Endothelial cell of umbilical vein (primary cell): ENCODE measurements at regions not wholly inside any gene's neighbourhood (a gene's known extent, or its start where the extent isn't known, plus 50 kb on each side); places are given as distances from the start of the nearest gene placed in this dataset.

Experiments
- BruUV-seq: library from RNA; stranded (reverse); fragments of 400-500 nt; replicated peaks from 2 replicates; lab custom pipeline; 2021; lab: Mats Ljungman, UMichigan
- CTCF ChIA-PET: fragments of 300-600, 350-600 bp; sonication (Branson Sonifier 250); formaldehyde crosslinking; loops from one replicate; lab custom pipeline; 2021; ENCODE audit warnings: antibody characterized with exemption, inconsistent platforms; lab: Charles Lee
- POLR2A ChIA-PET: fragments of 300-600, 350-600 bp; sonication (Branson Sonifier 250); formaldehyde crosslinking; loops from one replicate; lab custom pipeline; 2021; ENCODE audit warnings: antibody characterized with exemption, inconsistent platforms; lab: Charles Lee
- DNase-seq: peaks from one replicate; pipeline ENCODE4 v3.0.0-alpha.2; 2011; ENCODE audit warnings: low read depth, low spot score
- FAIRE-seq: peaks from 2 replicates; lab custom pipeline; 2011; peaks lifted over from hg19 to GRCh38; lab: Jason Lieb, UNC
- H2AFZ ChIP-seq: 2 replicates; pipeline ENCODE4 v1.6.0; 2012; ENCODE audit warnings: low read depth, low read length, control low read depth, inconsistent platforms
- H3K27ac ChIP-seq: 2 replicates; pipeline ENCODE4 v1.5.1; 2011; ENCODE audit warnings: low read depth, mild to moderate bottlenecking, control low read depth, low read length, moderate library complexity; ENCODE audit not compliant: insufficient read depth
- H3K27me3 ChIP-seq, 2 experiments: 2 replicates each; pipeline versions ENCODE4 v1.6.0 to v1.6.1; 2011; ENCODE audit warnings: low read length in 2 of 2, mixed read lengths in 1 of 2; ENCODE audit not compliant: control insufficient read depth in 2 of 2, insufficient read depth in 2 of 2
- H3K36me3 ChIP-seq, 2 experiments: 2 replicates in 1 of 2; 3 replicates in 1 of 2; pipeline ENCODE4 v1.5.1; 2011; ENCODE audit warnings: low read length in 2 of 2, mild to moderate bottlenecking in 1 of 2, moderate library complexity in 1 of 2; ENCODE audit not compliant: control insufficient read depth in 2 of 2, insufficient read depth in 2 of 2; ENCODE audit errors: extremely low read depth in 1 of 2
- H3K4me1 ChIP-seq: 3 replicates; pipeline ENCODE4 v1.5.1; 2011; ENCODE audit warnings: mild to moderate bottlenecking, low read length; ENCODE audit not compliant: control insufficient read depth, insufficient read depth; ENCODE audit errors: extremely low read depth
- H3K4me2 ChIP-seq: 2 replicates; pipeline ENCODE4 v1.6.1; 2011; ENCODE audit warnings: low read length, control low read depth, mixed read lengths; ENCODE audit not compliant: insufficient read depth
- H3K4me3 ChIP-seq, 3 experiments: fragments of 200-600 bp in 1 of 3; sonication (generic), shearing (Covaris generic) in 1 of 3; replicated peaks in 1 of 3; 2 replicates each; pipeline ENCODE4 v1.5.1; 2011 to 2016; ENCODE audit warnings: control low read depth in 3 of 3, low read length in 3 of 3, mild to moderate bottlenecking in 2 of 3, inconsistent platforms in 1 of 3, low read depth in 1 of 3, moderate library complexity in 1 of 3; ENCODE audit not compliant: insufficient read depth in 1 of 3
- H3K79me2 ChIP-seq: 2 replicates; pipeline ENCODE4 v1.6.0; 2012; ENCODE audit warnings: low read length, inconsistent platforms; ENCODE audit not compliant: control insufficient read depth, insufficient read depth
- H3K9ac ChIP-seq: replicated peaks from 2 replicates; pipeline ENCODE3; 2011; ENCODE audit warnings: low read length, control low read depth; ENCODE audit not compliant: insufficient read depth; ENCODE audit errors: extremely low read depth
- H3K9me1 ChIP-seq: replicated peaks from 3 replicates; pipeline ENCODE4 v1.6.0; 2011; ENCODE audit warnings: mild to moderate bottlenecking, low read length; ENCODE audit not compliant: control insufficient read depth, insufficient read depth; ENCODE audit errors: extremely low read depth
- H3K9me3 ChIP-seq: replicated peaks from 2 replicates; pipeline ENCODE4 v1.5.1; 2012; ENCODE audit warnings: low read length, inconsistent platforms; ENCODE audit not compliant: control insufficient read depth, insufficient read depth
- H4K20me1 ChIP-seq: replicated peaks from 2 replicates; pipeline ENCODE3; 2011; ENCODE audit warnings: mild to moderate bottlenecking, low read length; ENCODE audit not compliant: control insufficient read depth, insufficient read depth; ENCODE audit errors: extremely low read depth
- CTCF ChIP-seq, 2 donors: IDR thresholded peaks; 1 replicate in 1 of 2; 2 replicates in 1 of 2; pipeline ENCODE4 v1.5.1; 2011; ENCODE audit warnings: low read length in 2 of 2, mild to moderate bottlenecking in 2 of 2, moderate library complexity in 2 of 2, control low read depth in 1 of 2, inconsistent platforms in 1 of 2, low read depth in 1 of 2; ENCODE audit not compliant: insufficient read depth in 1 of 2; ENCODE audit errors: extremely low read depth in 1 of 2
- EZH2 ChIP-seq: IDR thresholded peaks from 2 replicates; pipeline ENCODE4 v1.6.1; 2012; ENCODE audit warnings: borderline replicate concordance, low read depth, mild to moderate bottlenecking, moderate library complexity, low read length, inconsistent platforms; ENCODE audit not compliant: severe bottlenecking
- FOS ChIP-seq: IDR thresholded peaks from 2 replicates; pipeline ENCODE4 v1.6.1; 2011; ENCODE audit warnings: mild to moderate bottlenecking, low read length, moderate library complexity, borderline replicate concordance; ENCODE audit not compliant: insufficient read depth
- GATA2 ChIP-seq: IDR thresholded peaks from 2 replicates; pipeline ENCODE4 v1.7.0; 2011; ENCODE audit warnings: low read depth, mild to moderate bottlenecking, moderate library complexity, mixed read lengths, low read length; ENCODE audit not compliant: insufficient read length, insufficient read depth
- JUN ChIP-seq: IDR thresholded peaks from 2 replicates; pipeline ENCODE4 v1.6.1; 2011; ENCODE audit warnings: borderline replicate concordance, low read depth; ENCODE audit not compliant: insufficient read length, insufficient read depth
- MAX ChIP-seq: IDR thresholded peaks from 2 replicates; pipeline ENCODE4 v1.6.1; 2011; ENCODE audit not compliant: insufficient read depth, insufficient read length
- MYC ChIP-seq: IDR thresholded peaks from one replicate; pipeline ENCODE4 v1.6.1; 2011; ENCODE audit warnings: mild to moderate bottlenecking, low read depth, low read length
- POLR2A ChIP-seq: IDR thresholded peaks from 2 replicates; pipeline ENCODE4 v1.6.1; 2012; ENCODE audit warnings: low read depth, mild to moderate bottlenecking, control low read depth, low read length
- POLR2AphosphoS5 ChIP-seq: IDR thresholded peaks from 2 replicates; pipeline ENCODE4 v1.6.1; 2012; ENCODE audit warnings: low read depth, mild to moderate bottlenecking, control low read depth, low read length, moderate library complexity; ENCODE audit not compliant: insufficient read depth
- dilution Hi-C: fragments of 300-500 bp; cut with MboI; formaldehyde crosslinking; loops from one replicate; pipeline ENCODE4 v1.15.0; 2019; ENCODE audit warnings: low sequenced_read_pairs; ENCODE audit not compliant: extremely low pct_ligation_motif_present
- intact Hi-C: fragments of 100-400 bp; cut with micrococcal nuclease; formaldehyde crosslinking; loops from one replicate; pipeline ENCODE4 v1.10.0; 2022

DNA sequence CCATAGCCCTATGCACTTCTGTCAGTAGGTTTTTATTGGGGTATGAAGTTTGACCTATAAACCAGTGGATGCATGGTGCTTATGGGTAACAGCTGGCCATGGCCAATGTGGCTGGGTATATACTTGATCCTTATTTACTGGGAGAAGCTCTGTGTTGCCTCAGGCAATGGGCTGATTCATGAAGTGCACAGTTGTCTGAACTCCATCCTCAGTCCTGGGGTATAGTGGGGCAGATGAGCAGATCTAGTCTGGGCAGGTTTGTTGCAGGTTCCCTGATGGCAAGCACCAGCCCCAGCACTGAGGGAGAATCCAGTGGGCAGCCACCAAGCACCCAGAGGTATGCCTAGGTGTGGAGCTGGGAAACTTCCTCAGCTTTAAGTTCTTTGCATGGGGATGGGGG, 274.4 kb downstream of the TDRD3 start:
- no peak for TF ChIP-seq GATA2
- TF ChIP-seq POLR2A = no peak
- no peaks in the 10 kb centered on the region for H3K4me1 ChIP-seq
- H3K9me1 ChIP-seq = no peaks in the 10 kb centered on the region
- no peak overlapping the region for H3K9ac ChIP-seq
- no peak overlapping the region for H2AFZ ChIP-seq
- no peaks in the 10 kb centered on the region for H3K79me2 ChIP-seq
- DNase-seq (no peak), FAIRE-seq (no peak)
- ChIA-PET CTCF (no interaction called here), POLR2A (no interaction called here)
- no TSS peak for BruUV-seq
- H3K27me3 ChIP-seq = peaks cover 7 to 10% of the 10 kb centered on the region in 2 experiments
- no peaks in the 10 kb centered on the region for H3K36me3 ChIP-seq
- intact Hi-C loops (no loop called here), dilution Hi-C loops (no loop called here)
- no peak overlapping the region for H3K27ac ChIP-seq
- no peaks in the 10 kb centered on the region for H4K20me1 ChIP-seq
- H3K9me3 ChIP-seq = no peaks in the 10 kb centered on the region
- no peak overlapping the region for H3K4me2 ChIP-seq
- no peak overlapping the region for H3K4me3 ChIP-seq

DNA sequence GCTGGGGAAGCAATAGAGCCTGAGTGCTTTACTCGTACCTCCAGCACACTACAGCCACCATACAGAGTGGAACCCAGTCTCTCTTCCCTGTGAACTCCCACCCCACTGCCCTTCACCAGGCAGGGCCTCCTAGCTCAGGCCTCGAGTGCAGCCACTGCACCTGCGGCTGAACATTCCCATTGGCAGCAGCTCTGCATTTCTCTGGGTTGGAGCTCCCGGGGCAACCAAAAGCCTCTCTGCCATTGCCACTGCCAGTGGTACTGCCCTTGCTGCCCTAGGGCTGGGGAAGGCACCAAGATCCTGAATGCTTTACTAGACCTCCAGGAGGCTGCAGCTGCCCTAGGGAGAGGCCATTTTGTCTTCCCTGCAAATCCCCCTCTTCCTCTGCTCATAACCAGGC, 266.8 kb downstream of the TDRD3 start:
- H3K9me1 ChIP-seq = no peaks in the 10 kb centered on the region
- DNase-seq (no peak), FAIRE-seq (no peak)
- H2AFZ ChIP-seq = no peak overlapping the region
- intact Hi-C loops (no loop called here), dilution Hi-C loops (no loop called here)
- no peaks in the 10 kb centered on the region for H4K20me1 ChIP-seq
- TF ChIP-seq EZH2 (no peak), GATA2 (no peak), MAX (no peak), POLR2A (no peak), POLR2AphosphoS5 (no peak), FOS (no peak), JUN (no peak), MYC (no peak), CTCF (IDR thresholded peaks at IDR 0.05; ENCODE audit: extremely low read depth in 1 of 2, insufficient read depth in 1 of 2, low read depth in 1 of 2, low read length in 2 of 2) (no peak)
- H3K9me3 ChIP-seq = no peaks in the 10 kb centered on the region
- no peak overlapping the region for H3K27ac ChIP-seq
- ChIA-PET POLR2A (no interaction called here), CTCF (no interaction called here)
- no peak overlapping the region for H3K4me3 ChIP-seq
- H3K36me3 ChIP-seq = no peaks in the 10 kb centered on the region
- H3K79me2 ChIP-seq = no peaks in the 10 kb centered on the region
- H3K27me3 ChIP-seq = no peaks in the 10 kb centered on the region
- no peak overlapping the region for H3K9ac ChIP-seq
- BruUV-seq = no TSS peak
- H3K4me2 ChIP-seq = no peak overlapping the region
- H3K4me1 ChIP-seq = no peaks in the 10 kb centered on the region
